Limb (tissue), 2 donors: ENCODE measurements at regions not wholly inside any gene's neighbourhood (a gene's known extent, or its start where the extent isn't known, plus 50 kb on each side); places are given as distances from the start of the nearest gene placed in this dataset.
"Not testable (repeated sequence)": the region's sequence is repeated elsewhere in the genome, so short reads cannot be mapped to it uniquely, and the experiment has no call there.

Source experiments
- DNase-seq, 2 donors: peaks; one replicate each; pipeline ENCODE4 v3.0.0-alpha.2; 2016; ENCODE audit errors: extremely low spot score in 2 of 2

- DNase-seq, result no peak
These were observed 204.9 kb upstream of the PTER start for GRCh38 chr10:16231734-16232435.

DNA sequence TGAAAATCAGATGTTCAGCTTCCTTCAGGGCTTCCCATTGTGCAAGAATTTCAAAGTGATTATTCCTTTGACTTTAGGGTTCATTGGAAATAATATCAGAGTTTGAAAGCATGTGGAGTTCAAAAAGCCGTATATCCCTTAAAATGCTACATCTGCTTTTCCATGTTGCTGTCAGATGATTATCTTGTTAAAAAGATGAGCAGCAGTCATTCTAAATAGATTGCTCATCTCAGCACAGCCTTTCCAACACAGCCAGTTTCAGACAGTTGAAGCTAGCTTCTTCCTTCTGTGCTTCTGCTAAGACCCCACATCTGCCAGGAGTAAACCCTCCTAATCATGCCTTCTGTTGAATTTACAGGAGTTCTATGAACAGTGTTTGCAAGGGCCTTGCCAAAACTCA lies 204.4 kb upstream of the PTER start:
- no peak for DNase-seq

DNA sequence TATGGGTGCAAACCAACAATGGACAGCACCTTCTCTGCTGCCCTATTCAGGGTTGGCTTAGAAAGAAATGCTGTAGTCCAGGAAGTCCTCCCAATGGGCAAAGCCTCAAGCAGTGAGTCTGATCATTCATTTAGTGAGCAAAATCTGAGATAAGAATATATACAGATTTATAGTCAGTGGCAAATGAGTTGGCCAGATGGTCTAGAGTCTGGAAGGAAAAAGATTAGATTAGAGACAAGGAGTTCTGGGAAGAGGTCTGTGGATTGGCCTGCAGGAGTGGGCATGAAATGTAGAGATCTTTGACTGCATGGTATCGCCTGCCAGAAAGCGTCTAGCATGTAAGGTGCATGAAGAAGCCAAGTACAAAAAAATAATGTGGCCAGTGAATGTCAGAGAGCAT lies 201.9 kb upstream of the PTER start:
- no peak for DNase-seq

- no peak for DNase-seq
These were observed 194.4 kb upstream of the PTER start for GRCh38 chr10:16242446-16242845.

- DNase-seq, result no peak
These were observed 193.8 kb upstream of the PTER start for GRCh38 chr10:16242859-16243613.

- not testable (repeated sequence) for DNase-seq
These were observed 186.7 kb upstream of the PTER start for GRCh38 chr10:16250136-16250535.

DNA sequence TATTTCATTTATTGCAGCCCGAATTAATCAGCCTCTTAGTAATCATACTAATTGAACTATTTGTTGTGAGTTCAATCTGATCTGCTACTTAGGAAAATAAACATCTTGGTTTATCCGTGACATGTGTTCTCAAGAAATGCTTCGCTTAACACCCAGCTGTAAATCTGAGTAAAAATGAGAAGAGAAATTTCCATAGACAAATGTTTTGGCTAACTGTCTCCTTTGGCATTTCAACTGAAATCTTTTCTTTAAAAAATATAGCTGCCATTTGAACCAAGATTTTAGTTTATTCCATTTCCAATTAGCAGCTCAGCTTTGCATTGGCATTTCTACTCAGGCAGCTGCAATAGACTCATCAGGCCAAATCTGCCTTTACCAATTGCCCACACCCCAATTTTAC lies 180.5 kb upstream of the PTER start:
- DNase-seq, result no peak

- DNase-seq, result no peak
These were observed 178.3 kb upstream of the PTER start for GRCh38 chr10:16258291-16259040.

- no peak for DNase-seq
These were observed 177.1 kb upstream of the PTER start for GRCh38 chr10:16259726-16260125.

DNA sequence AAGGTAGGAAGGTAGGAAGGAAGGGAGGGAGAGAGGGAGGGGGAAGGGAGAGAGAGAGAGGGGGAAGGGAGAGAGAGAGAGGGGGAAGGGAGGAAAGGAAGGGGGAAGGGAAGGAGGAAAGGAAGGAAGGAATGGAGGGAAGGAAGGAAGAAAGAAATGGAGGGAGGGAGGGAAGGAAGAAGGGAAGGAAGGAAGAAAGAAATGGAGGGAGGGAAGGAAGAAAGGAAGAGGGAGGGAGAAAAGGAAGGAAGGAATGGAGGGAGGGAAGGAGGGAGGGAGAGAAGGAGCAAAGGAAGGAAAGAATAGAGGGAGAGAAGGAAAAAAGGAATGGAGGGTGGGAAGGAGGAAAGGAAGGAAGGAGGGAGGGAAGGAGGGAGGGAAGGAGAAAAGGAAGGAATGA lies 176.4 kb upstream of the PTER start:
- DNase-seq, result no peak

DNA sequence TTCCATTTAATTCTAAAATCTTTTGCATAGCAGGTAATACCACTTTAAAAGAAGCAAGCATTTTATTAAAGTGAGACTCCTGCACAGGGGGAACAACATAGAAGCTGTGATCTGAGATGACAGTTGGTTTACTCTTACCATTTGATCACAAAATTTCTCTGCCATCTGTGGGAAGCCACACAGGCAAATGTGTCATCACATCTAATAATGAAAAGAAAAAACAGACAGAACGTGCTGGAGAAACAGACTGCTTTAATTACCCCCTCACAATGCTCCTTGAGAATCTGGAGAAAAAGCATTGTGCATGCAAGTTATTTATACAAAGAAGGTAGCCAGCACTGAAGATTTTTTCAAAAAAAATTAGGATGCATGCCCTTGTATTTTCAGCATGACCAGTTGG lies 165.2 kb upstream of the PTER start:
- no peak for DNase-seq

GRCh38 chr10:16274911-16275310 lies 161.9 kb upstream of the PTER start:
- DNase-seq, result no peak

GRCh38 chr10:16280595-16280994 lies 156.2 kb upstream of the PTER start:
- no peak for DNase-seq

DNA sequence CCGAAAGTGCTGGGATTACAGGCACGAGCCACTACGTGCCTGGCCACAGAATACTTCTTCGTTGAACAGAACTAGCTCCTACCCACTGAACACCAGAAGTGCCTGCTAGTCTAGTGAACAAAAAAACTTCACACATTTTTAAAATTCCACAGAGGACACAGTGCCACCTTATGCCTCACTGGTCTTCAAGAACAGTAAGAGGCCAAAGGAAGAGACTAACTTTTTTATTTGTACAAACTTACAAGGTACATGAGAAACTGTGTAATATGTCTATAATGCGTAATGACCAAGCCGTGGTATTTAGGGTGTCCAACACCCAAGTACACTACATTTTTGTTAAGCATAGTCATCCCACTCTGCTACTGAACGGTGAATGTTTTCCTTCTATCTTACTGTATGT lies 144.4 kb upstream of the PTER start:
- no peak for DNase-seq

DNA sequence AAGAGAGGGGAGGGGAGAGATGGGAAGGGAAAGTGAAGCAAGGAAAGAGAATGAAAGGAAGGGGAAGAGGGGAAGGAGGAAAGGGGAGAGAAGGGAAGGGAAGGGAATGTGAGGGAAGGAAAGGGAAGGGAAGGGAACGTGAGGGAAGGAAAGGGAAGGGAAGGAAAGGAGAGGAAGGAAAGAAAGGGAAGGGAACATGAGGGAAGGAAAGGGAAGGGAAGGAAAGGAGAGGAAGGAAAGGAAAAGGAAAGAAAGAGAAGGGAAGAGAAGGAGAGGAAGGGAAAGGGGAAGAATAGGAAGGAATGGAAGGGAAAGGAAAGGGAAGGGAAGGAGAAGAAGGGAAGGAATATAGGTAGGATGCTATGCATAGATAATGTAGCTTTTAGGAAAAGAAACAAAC lies 139.7 kb upstream of the PTER start:
- no peak for DNase-seq

- DNase-seq, result no peak
These were observed 139.2 kb upstream of the PTER start for GRCh38 chr10:16297642-16298041.

- DNase-seq, result no peak
These were observed 132.5 kb upstream of the PTER start for GRCh38 chr10:16304311-16304710.

GRCh38 chr10:16310440-16310839 lies 126.4 kb upstream of the PTER start:
- no peak for DNase-seq

- DNase-seq, result no peak
These were observed 122.6 kb upstream of the PTER start for GRCh38 chr10:16314259-16314658.

GRCh38 chr10:16316733-16317390 lies 119.9 kb upstream of the PTER start:
- DNase-seq, result no peak

GRCh38 chr10:16341637-16342036 lies 95.2 kb upstream of the PTER start:
- DNase-seq, result no peak

GRCh38 chr10:16348891-16349290 lies 87.9 kb upstream of the PTER start:
- no peak for DNase-seq
